Heart left ventricle (tissue), 16 donors: ENCODE measurements at regions not wholly inside any gene's neighbourhood (a gene's known extent, or its start where the extent isn't known, plus 50 kb on each side); places are given as distances from the start of the nearest gene placed in this dataset.

Experiments
- ATAC-seq, 4 donors: fragments of 200-7000 bp; cut with Tn5 transposase; one replicate each; pipeline ENCODE4 v1.9.1; 2020 to 2022; ENCODE audit warnings: moderate library complexity in 4 of 4, mild to moderate bottlenecking in 3 of 4, moderate number of reproducible peaks in 1 of 4
- DNase-seq, 5 donors: peaks; one replicate each; pipeline ENCODE4 v3.0.0-alpha.2; 2020
- H3K27ac ChIP-seq, 12 donors: fragments of 200-600 bp; sonication (generic) in 4 of 12; one replicate each; pipeline versions ENCODE4 v1.5.0 to v1.8.0; 2016 to 2022; ENCODE audit warnings: mild to moderate bottlenecking in 2 of 12
- H3K27me3 ChIP-seq, 9 donors: fragments of 200-600 bp; sonication (generic) in 2 of 9; one replicate each; pipeline versions ENCODE4 v1.5.1 to v1.8.0; 2016 to 2022; ENCODE audit warnings: mild to moderate bottlenecking in 3 of 9
- H3K36me3 ChIP-seq, 9 donors: fragments of 200-600 bp; sonication (generic) in 2 of 9; one replicate each; pipeline versions ENCODE4 v1.5.0 to v1.8.0; 2018 to 2022; ENCODE audit warnings: mild to moderate bottlenecking in 2 of 9
- H3K4me1 ChIP-seq, 12 donors: fragments of 200-600 bp; sonication (generic) in 4 of 12; one replicate each; pipeline versions ENCODE4 v1.5.0 to v1.8.0; 2016 to 2022; ENCODE audit warnings: mild to moderate bottlenecking in 3 of 12
- H3K4me3 ChIP-seq, 12 donors: fragments of 200-600 bp; sonication (generic) in 4 of 12; one replicate each; pipeline versions ENCODE4 v1.5.0 to v1.8.0; 2017 to 2022; ENCODE audit warnings: mild to moderate bottlenecking in 9 of 12, moderate library complexity in 4 of 12
- H3K9me3 ChIP-seq, 12 donors: fragments of 200-600 bp; sonication (generic) in 4 of 12; one replicate each; pipeline versions ENCODE4 v1.5.0 to v1.8.0; 2016 to 2022; ENCODE audit warnings: mild to moderate bottlenecking in 1 of 12
- CTCF ChIP-seq, 12 donors: fragments of 200-600 bp; sonication (generic) in 4 of 12; IDR thresholded peaks; one replicate each; pipeline versions ENCODE4 v1.5.0 to v1.8.0; 2018 to 2022; ENCODE audit warnings: antibody characterized with exemption in 12 of 12, mild to moderate bottlenecking in 5 of 12
- POLR2A ChIP-seq, 2 donors: fragments of 450-650 bp; IDR thresholded peaks; one replicate each; pipeline ENCODE4 v1.6.1; 2017; ENCODE audit warnings: antibody characterized with exemption in 2 of 2, mild to moderate bottlenecking in 2 of 2, moderate library complexity in 2 of 2
- WGBS, 4 donors: extraction: QIAGEN DNeasy Blood & Tissue Kit in 2 of 4; methylation state at CpG; one replicate each; pipeline versions ENCODE4 v1.1.5 to v1.1.7; 2013 to 2018; 5-methylcytosine and 5-hydroxymethylcytosine counted together
- intact Hi-C, 10 donors: fragments of 100-400 bp; cut with DNase I; formaldehyde crosslinking; loops; one replicate each; pipeline versions ENCODE4 v1.11.1 to v1.14.2; 2022
- donor health status: ischemic (EF 13 %, LVEDD 7.1; RV severe dilation, severe dysfunction).
- donor health status: healthy with polysubstance abuse.
- donor health status: DM: no; HTN: yes; CAD: no.
- donor health status: DM: no; HTN: no; CAD: no.
- donor health status: ischemic (EF 25% LVEDD 6.9; RV normal size, moderate dysfunction).
- donor health status: ischemic (EF 25% LVEDD 5.7; RV mildly dilated, moderate dysfunction).
- donor health status: healthy.
- donor health status: DM: yes; HTN: yes; CAD: no.
- donor health status: ischemic (EF 35%, LVEDD 5.7; RV mildly dilated, moderate dysfunction).
- donor health status: nonischemic (EF 11% LVEDD 7.7; RV severe dilation, severe dysfunction).
- donor health status: DM: yes; HTN: yes; CAD: no.
- donor health status: PGD.
- donor health status: ischemic (EF 29% LVEDD 5.4; RV normal size, mild dysfunction).
- donor health status: nonischemic (EF 23%, LVEDD 6.1; RV moderate dilation, normal function).

- ATAC-seq (no peak), DNase-seq (no peak)
- Histone ChIP-seq H3K4me3 (no peak overlapping the region), H3K27ac (no peak overlapping the region), H3K4me1 (no peaks in the 10 kb centered on the region), H3K9me3 (peaks cover 0 to 19% (median 5%) of the 10 kb centered on the region in 12 donors), H3K36me3 (no peaks in the 10 kb centered on the region), H3K27me3 (no peaks in the 10 kb centered on the region)
- TF ChIP-seq POLR2A (IDR thresholded peaks at IDR 0.05) (no peak), CTCF (IDR thresholded peaks at IDR 0.05) (no peak)
- intact Hi-C loops, result no loop called here
These were observed 254.3 kb upstream of the PDE4D start for GRCh38 chr5:60147791-60148190.

- no peak for DNase-seq
- 54 to 68% (median 63%) methylated on average over 5 of the region's 5 CpGs for WGBS, 4 donors
These were observed 250.5 kb upstream of the PDE4D start for GRCh38 chr5:60143942-60144549.

GRCh38 chr5:60141119-60141518, 247.6 kb upstream of the PDE4D start:
- TF ChIP-seq CTCF (IDR thresholded peaks at IDR 0.05), result no peak
- no peak for TF ChIP-seq POLR2A (IDR thresholded peaks at IDR 0.05)
- H3K4me3 ChIP-seq, result no peak overlapping the region
- ATAC-seq, result no peak
- H3K36me3 ChIP-seq, result no peaks in the 10 kb centered on the region
- no peaks in the 10 kb centered on the region for H3K9me3 ChIP-seq
- no peaks in the 10 kb centered on the region for H3K4me1 ChIP-seq
- 33 to 64% (median 55%) methylated on average over 2 of the region's 2 CpGs for WGBS, 4 donors
- H3K27me3 ChIP-seq, result no peaks in the 10 kb centered on the region
- no peak overlapping the region for H3K27ac ChIP-seq
- intact Hi-C loops, result no loop called here
- DNase-seq, result no peak

More at GRCh38 chr5:60143942-60144549, 250.5 kb upstream of the PDE4D start:
- Histone ChIP-seq H3K36me3 (no peaks in the 10 kb centered on the region), H3K4me1 (no peaks in the 10 kb centered on the region), H3K4me3 (no peak overlapping the region), H3K27ac (no peak overlapping the region), H3K27me3 (no peaks in the 10 kb centered on the region), H3K9me3 (peaks cover 0 to 5% (median 0%) of the 10 kb centered on the region in 12 donors)
- TF ChIP-seq CTCF (IDR thresholded peaks at IDR 0.05) (no peak), POLR2A (IDR thresholded peaks at IDR 0.05) (no peak)
- intact Hi-C loops, result no loop called here
- no peak for ATAC-seq

- Histone ChIP-seq H3K27ac (no peak overlapping the region), H3K27me3 (no peaks in the 10 kb centered on the region), H3K9me3 (no peaks in the 10 kb centered on the region), H3K36me3 (no peaks in the 10 kb centered on the region), H3K4me1 (no peaks in the 10 kb centered on the region), H3K4me3 (no peak overlapping the region)
- ATAC-seq (no peak), DNase-seq (no peak)
- intact Hi-C loops, result no loop called here
- WGBS, 4 donors, result 0 to 82% (median 34%) methylated on average over 1 of the region's 1 CpG
- TF ChIP-seq POLR2A (IDR thresholded peaks at IDR 0.05), result no peak
These were observed 243.3 kb upstream of the PDE4D start for GRCh38 chr5:60136841-60137240.

GRCh38 chr5:60131504-60131903, 238.0 kb upstream of the PDE4D start:
- ATAC-seq, result no peak

More at GRCh38 chr5:60131504-60131903, 238.0 kb upstream of the PDE4D start:
- TF ChIP-seq POLR2A (IDR thresholded peaks at IDR 0.05), result no peak
- TF ChIP-seq CTCF (IDR thresholded peaks at IDR 0.05), result no peak
- no peak overlapping the region for H3K27ac ChIP-seq
- no peaks in the 10 kb centered on the region for H3K4me1 ChIP-seq
- no peaks in the 10 kb centered on the region for H3K27me3 ChIP-seq
- DNase-seq, result no peak
- H3K9me3 ChIP-seq, result peaks cover 0 to 4% (median 0%) of the 10 kb centered on the region in 12 donors
- intact Hi-C loops, result no loop called here
- no peaks in the 10 kb centered on the region for H3K36me3 ChIP-seq
- H3K4me3 ChIP-seq, result no peak overlapping the region
- 94 to 97% (median 96%) methylated on average over 1 of the region's 1 CpG for WGBS, 4 donors
